HG03135 (cell line): ENCODE measurements at regions not wholly inside any gene's neighbourhood (a gene's known extent, or its start where the extent isn't known, plus 50 kb on each side); places are given as distances from the start of the nearest gene placed in this dataset.
"Not testable (repeated sequence)": the region's sequence is repeated elsewhere in the genome, so short reads cannot be mapped to it uniquely, and the experiment has no call there.

Experiments used
- ATAC-seq: cut with Tn5 transposase; IDR thresholded peaks from one replicate; pipeline ENCODE4 v1.9.1; 2021; ENCODE audit warnings: mild to moderate bottlenecking, moderate library complexity; ENCODE audit not compliant: unreplicated experiment

GRCh38 chr1:185517301-185517700, 200.3 kb upstream of the IVNS1ABP start:
- not testable (repeated sequence) for ATAC-seq

GRCh38 chr1:185515696-185516095, 198.7 kb upstream of the IVNS1ABP start:
- ATAC-seq, result no peak

GRCh38 chr1:185514311-185514710, 197.3 kb upstream of the IVNS1ABP start:
- ATAC-seq, result no peak

- ATAC-seq, result no peak
These were observed 195.4 kb upstream of the IVNS1ABP start for GRCh38 chr1:185512442-185512841.

- no peak for ATAC-seq
These were observed 184.1 kb upstream of the IVNS1ABP start for GRCh38 chr1:185501099-185501498.

GRCh38 chr1:185500001-185500626, 183.1 kb upstream of the IVNS1ABP start:
- ATAC-seq, result no peak

- no peak for ATAC-seq
These were observed 181.2 kb upstream of the IVNS1ABP start for GRCh38 chr1:185498207-185498606.

- ATAC-seq, result no peak
These were observed 180.1 kb upstream of the IVNS1ABP start for GRCh38 chr1:185497177-185497576.

- no peak for ATAC-seq
These were observed 178.9 kb upstream of the IVNS1ABP start for GRCh38 chr1:185495898-185496297.

GRCh38 chr1:185495007-185495406, 178.0 kb upstream of the IVNS1ABP start:
- no peak for ATAC-seq

GRCh38 chr1:185492089-185492825, 175.2 kb upstream of the IVNS1ABP start:
- no peak for ATAC-seq

GRCh38 chr1:185491604-185492003, 174.6 kb upstream of the IVNS1ABP start:
- no peak for ATAC-seq

- ATAC-seq, result no peak
These were observed 173.9 kb upstream of the IVNS1ABP start for GRCh38 chr1:185490924-185491323.

GRCh38 chr1:185489406-185489805, 172.4 kb upstream of the IVNS1ABP start:
- no peak for ATAC-seq

- ATAC-seq, result no peak
These were observed 171.8 kb upstream of the IVNS1ABP start for GRCh38 chr1:185488808-185489207.

- ATAC-seq, result no peak
These were observed 170.9 kb upstream of the IVNS1ABP start for GRCh38 chr1:185487936-185488335.

GRCh38 chr1:185487026-185487425, 170.0 kb upstream of the IVNS1ABP start:
- no peak for ATAC-seq

GRCh38 chr1:185486346-185486745, 169.3 kb upstream of the IVNS1ABP start:
- no peak for ATAC-seq

GRCh38 chr1:185483664-185484450, 166.8 kb upstream of the IVNS1ABP start:
- no peak for ATAC-seq

- ATAC-seq, result no peak
These were observed 166.2 kb upstream of the IVNS1ABP start for GRCh38 chr1:185483217-185483616.

- ATAC-seq, result no peak
These were observed 163.5 kb upstream of the IVNS1ABP start for GRCh38 chr1:185480545-185480944.

- no peak for ATAC-seq
These were observed 162.8 kb upstream of the IVNS1ABP start for GRCh38 chr1:185479796-185480195.
